Common myeloid progenitor, CD34-positive (primary cell): ENCODE measurements at regions not wholly inside any gene's neighbourhood (a gene's known extent, or its start where the extent isn't known, plus 50 kb on each side); places are given as distances from the start of the nearest gene placed in this dataset.

Experiments
- CTCF ChIA-PET: fragments of 350-600 bp; sonication (Branson Sonifier 250); formaldehyde crosslinking; loops from one replicate; lab custom pipeline; 2021; ENCODE audit warnings: antibody characterized with exemption; lab: Charles Lee
- POLR2A ChIA-PET: fragments of 350-600 bp; sonication (Branson Sonifier 250); formaldehyde crosslinking; loops from one replicate; lab custom pipeline; 2021; ENCODE audit warnings: antibody characterized with exemption; lab: Charles Lee
- DNase-seq, 3 donors: peaks; one replicate each; pipeline versions ENCODE4 v3.0.0 to v3.0.0-alpha.2; 2013
- H3K27ac ChIP-seq, 2 experiments: 1 replicate in 1 of 2; 2 replicates in 1 of 2; pipeline ENCODE4 v1.7.0; 2013; ENCODE audit warnings: inconsistent platforms in 2 of 2, low read length in 2 of 2, mild to moderate bottlenecking in 2 of 2, low read depth in 1 of 2, moderate library complexity in 1 of 2; ENCODE audit not compliant: severe bottlenecking in 2 of 2, insufficient read depth in 1 of 2, poor library complexity in 1 of 2
- H3K27me3 ChIP-seq, 5 experiments: replicated peaks in 2 of 5; 1 replicate in 3 of 5; 2 replicates in 2 of 5; pipeline versions ENCODE4 v1.6.1 to v1.7.0; 2013; ENCODE audit warnings: low read length in 4 of 5, mild to moderate bottlenecking in 2 of 5, moderate library complexity in 2 of 5, inconsistent platforms in 1 of 5; ENCODE audit not compliant: insufficient read depth in 5 of 5, control insufficient read depth in 4 of 5
- H3K36me3 ChIP-seq, 4 experiments: 1 replicate in 2 of 4; 2 replicates in 2 of 4; pipeline versions ENCODE4 v1.6.1 to v1.7.0; 2013; ENCODE audit warnings: low read length in 3 of 4, control low read depth in 1 of 4, mild to moderate bottlenecking in 1 of 4; ENCODE audit not compliant: control insufficient read depth in 4 of 4, insufficient read depth in 4 of 4
- H3K4me1 ChIP-seq, 4 experiments: 1 replicate in 3 of 4; 2 replicates in 1 of 4; pipeline versions ENCODE4 v1.6.1 to v1.7.1; 2013; ENCODE audit warnings: low read length in 3 of 4, mild to moderate bottlenecking in 3 of 4, control low read depth in 1 of 4, inconsistent platforms in 1 of 4, moderate library complexity in 1 of 4; ENCODE audit not compliant: control insufficient read depth in 4 of 4, insufficient read depth in 4 of 4; ENCODE audit errors: control extremely low read depth in 1 of 4
- H3K4me3 ChIP-seq, 7 experiments: 1 replicate in 4 of 7; 2 replicates in 3 of 7; pipeline versions ENCODE4 v1.5.1 to v1.7.0; 2013; ENCODE audit warnings: mild to moderate bottlenecking in 7 of 7, low read length in 6 of 7, moderate library complexity in 6 of 7, inconsistent platforms in 2 of 7, low read depth in 2 of 7, control low read depth in 1 of 7; ENCODE audit not compliant: insufficient read depth in 4 of 7, control insufficient read depth in 1 of 7; ENCODE audit errors: extremely low read depth in 1 of 7
- H3K9me3 ChIP-seq, 5 experiments: 1 replicate in 4 of 5; 2 replicates in 1 of 5; pipeline versions ENCODE4 v1.6.1 to v1.7.1; 2013; ENCODE audit warnings: low read length in 4 of 5, mild to moderate bottlenecking in 2 of 5, inconsistent platforms in 1 of 5, low read depth in 1 of 5, moderate library complexity in 1 of 5; ENCODE audit not compliant: control insufficient read depth in 4 of 5, insufficient read depth in 2 of 5; ENCODE audit errors: control extremely low read depth in 1 of 5
- WGBS: methylation state at CpG from one replicate; pipeline ENCODE4 v1.1.5; 2013; ENCODE audit not compliant: insufficient coverage; 5-methylcytosine and 5-hydroxymethylcytosine counted together

DNA sequence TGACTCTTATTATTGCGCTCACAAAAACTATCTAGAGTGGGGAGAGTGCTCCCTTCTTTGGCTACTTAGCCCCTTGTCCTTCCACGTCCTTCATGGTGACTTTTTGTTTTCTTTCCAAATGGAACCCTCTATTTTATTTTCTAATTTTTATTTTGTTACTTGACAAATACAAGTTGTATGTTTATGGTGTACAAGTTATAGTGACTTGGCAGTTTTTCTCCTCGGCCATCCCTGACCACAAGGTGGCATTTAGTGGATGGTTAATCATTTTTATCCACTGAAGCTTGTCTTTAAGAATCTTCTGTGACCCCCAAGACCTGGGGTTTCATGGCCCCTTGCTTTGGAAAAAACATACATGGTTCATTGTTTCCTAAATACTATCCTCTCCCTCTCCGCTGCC, 70.1 kb downstream of the NKX2-1 start:
- Histone ChIP-seq H3K36me3 (no peaks in the 10 kb centered on the region), H3K27me3 (peaks cover 0 to 29% (median 3%) of the 10 kb centered on the region in 5 experiments), H3K27ac (no peak overlapping the region), H3K4me1 (no peaks in the 10 kb centered on the region), H3K4me3 (no peak overlapping the region), H3K9me3 (no peaks in the 10 kb centered on the region)
- no peak for DNase-seq
- CTCF ChIA-PET = no interaction called here
- POLR2A ChIA-PET = no interaction called here
- WGBS = 53% methylated on average over 2 of the region's 4 CpGs

DNA sequence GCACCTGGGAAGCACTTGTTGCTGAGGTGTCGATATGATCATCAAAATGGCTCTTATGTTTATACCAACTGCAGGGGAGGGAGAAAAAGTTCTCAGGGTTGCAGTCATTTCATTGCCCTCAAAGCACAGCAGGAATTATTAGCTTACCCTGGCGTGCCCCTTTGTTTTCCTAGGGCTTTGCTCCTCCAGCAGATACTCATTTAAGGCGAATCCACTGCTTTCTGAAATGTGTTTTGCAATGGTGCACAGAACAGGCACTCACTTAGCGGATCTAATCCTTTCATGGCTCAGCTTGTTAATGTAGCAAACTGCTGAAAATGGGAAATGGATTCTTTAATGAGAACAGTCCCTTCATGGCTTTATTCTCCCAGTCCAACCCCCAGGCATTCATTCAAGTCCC, 76.7 kb downstream of the NKX2-1 start:
- no peaks in the 10 kb centered on the region for H3K4me1 ChIP-seq
- H3K27ac ChIP-seq = no peak overlapping the region
- H3K9me3 ChIP-seq = no peaks in the 10 kb centered on the region
- H3K4me3 ChIP-seq = no peak overlapping the region
- CTCF ChIA-PET = interaction anchor here (0.6 kb wide), 1 partner anchor 13 kb away, joined by 3 read pairs; no protein-coding TSS in a partner anchor
- no peak for DNase-seq
- no peaks in the 10 kb centered on the region for H3K36me3 ChIP-seq
- H3K27me3 ChIP-seq = peaks cover 0 to 36% (median 2%) of the 10 kb centered on the region in 5 experiments
- WGBS = 66% methylated on average over 4 of the region's 4 CpGs
- POLR2A ChIA-PET = no interaction called here

DNA sequence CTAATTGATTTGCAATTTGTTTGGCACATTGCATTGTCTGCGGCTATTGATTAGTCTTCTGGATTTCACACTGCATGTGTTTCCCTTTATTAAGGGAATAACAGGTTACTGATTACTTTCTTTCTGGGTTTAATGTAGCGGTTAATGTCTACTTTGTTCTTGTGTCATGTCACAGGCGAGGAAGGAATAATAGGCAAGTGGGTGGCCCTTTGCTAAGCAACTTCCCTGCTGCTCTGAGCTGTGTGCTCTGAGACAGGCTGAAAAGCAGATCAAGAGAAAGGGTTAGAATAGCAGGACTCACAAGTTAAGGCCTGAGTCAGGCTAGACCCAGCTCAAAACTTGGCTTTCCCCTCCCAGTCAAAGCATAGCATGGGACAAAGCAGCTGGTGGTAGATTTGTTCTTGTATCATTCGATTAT, 77.2 kb downstream of the NKX2-1 start:
- CTCF ChIA-PET = no interaction called here
- Histone ChIP-seq H3K4me3 (no peak overlapping the region), H3K27me3 (peaks cover 0 to 36% (median 2%) of the 10 kb centered on the region in 5 experiments), H3K9me3 (no peaks in the 10 kb centered on the region), H3K4me1 (no peaks in the 10 kb centered on the region), H3K36me3 (no peaks in the 10 kb centered on the region), H3K27ac (no peak overlapping the region)
- no peak for DNase-seq
- WGBS = 67% methylated on average over 4 of the region's 4 CpGs
- POLR2A ChIA-PET = no interaction called here

DNA sequence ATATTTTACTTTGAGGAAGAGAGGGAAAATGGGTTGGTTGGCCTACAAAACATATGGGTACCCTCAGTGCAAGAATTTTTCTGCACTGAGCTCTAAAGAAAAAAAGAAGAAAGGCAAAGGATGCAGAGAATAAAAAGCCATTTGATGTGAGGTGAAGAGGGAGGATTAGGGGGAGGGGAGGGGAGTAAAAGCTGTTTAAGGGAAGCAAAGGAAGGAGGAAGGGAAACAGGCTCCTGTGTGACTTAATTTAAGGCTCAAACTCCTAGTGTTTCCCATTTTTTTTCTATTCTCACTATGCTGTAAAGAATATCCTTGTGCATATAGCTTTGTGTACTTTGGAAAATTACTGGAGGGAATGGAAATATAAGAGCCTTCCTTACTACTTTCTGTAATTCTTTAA, 78.7 kb downstream of the NKX2-1 start:
- POLR2A ChIA-PET = no interaction called here
- CTCF ChIA-PET = interaction anchor here (1.3 kb wide), 1 partner anchor 11 kb away, joined by 3 read pairs; no protein-coding TSS in a partner anchor
- Histone ChIP-seq H3K4me1 (no peaks in the 10 kb centered on the region), H3K9me3 (no peaks in the 10 kb centered on the region), H3K27me3 (peaks cover 0 to 32% (median 2%) of the 10 kb centered on the region in 5 experiments), H3K27ac (no peak overlapping the region), H3K36me3 (no peaks in the 10 kb centered on the region), H3K4me3 (no peak overlapping the region)
- DNase-seq = no peak

DNA sequence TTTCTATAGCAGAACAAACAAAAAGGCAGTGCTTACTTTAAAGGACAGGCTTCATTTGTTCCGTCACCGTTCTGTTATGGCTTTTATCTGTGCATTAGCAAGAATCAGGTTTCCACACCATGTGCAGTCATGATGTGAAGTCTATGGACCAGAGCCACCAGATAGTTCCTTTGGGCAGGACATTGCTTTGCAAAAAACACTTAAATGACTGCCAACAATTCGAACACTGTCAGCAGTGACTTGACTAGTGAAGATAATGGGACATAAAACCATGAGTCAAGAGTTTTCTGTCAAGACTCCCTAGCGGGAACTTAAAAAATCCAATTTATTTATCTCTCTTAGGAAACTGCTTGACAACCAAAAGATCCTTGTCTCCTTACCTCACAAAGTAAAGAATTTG, 80.3 kb downstream of the NKX2-1 start:
- peaks cover 0 to 30% (median 2%) of the 10 kb centered on the region in 5 experiments for H3K27me3 ChIP-seq
- DNase-seq = no peak
- POLR2A ChIA-PET = no interaction called here
- H3K9me3 ChIP-seq = no peaks in the 10 kb centered on the region
- WGBS = 79% methylated on average over 4 of the region's 4 CpGs
- H3K4me3 ChIP-seq = no peak overlapping the region
- H3K4me1 ChIP-seq = no peaks in the 10 kb centered on the region
- H3K27ac ChIP-seq = no peak overlapping the region
- CTCF ChIA-PET = no interaction called here
- no peaks in the 10 kb centered on the region for H3K36me3 ChIP-seq

DNA sequence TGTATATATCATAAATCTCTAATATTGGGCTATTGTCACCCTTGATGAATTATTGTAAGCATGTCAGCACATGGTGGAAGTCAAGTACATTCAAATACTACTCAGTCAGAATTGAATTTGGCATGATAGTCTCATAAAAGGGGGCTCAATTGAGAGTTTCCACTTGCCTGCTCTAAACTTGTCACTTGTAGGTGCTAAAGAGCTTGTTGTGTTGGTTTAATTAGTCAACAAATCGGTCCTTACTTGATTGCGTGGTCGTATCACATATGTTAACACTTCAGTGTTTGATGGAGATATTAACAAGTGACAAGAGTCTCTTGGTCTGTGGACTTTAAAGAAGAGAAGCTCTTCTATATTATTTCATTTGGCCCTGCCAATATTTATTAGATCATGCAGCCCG, 81.1 kb downstream of the NKX2-1 start:
- CTCF ChIA-PET = interaction anchor here (1.2 kb wide), 1 partner anchor 11 kb away, joined by 3 read pairs; no protein-coding TSS in a partner anchor
- H3K4me3 ChIP-seq = no peak overlapping the region
- POLR2A ChIA-PET = no interaction called here
- H3K27me3 ChIP-seq = peaks cover 0 to 30% (median 2%) of the 10 kb centered on the region in 5 experiments
- WGBS = 100% methylated on average over 1 of the region's 4 CpGs
- H3K4me1 ChIP-seq = no peaks in the 10 kb centered on the region
- DNase-seq = no peak
- H3K27ac ChIP-seq = no peak overlapping the region
- no peaks in the 10 kb centered on the region for H3K9me3 ChIP-seq
- H3K36me3 ChIP-seq = no peaks in the 10 kb centered on the region

DNA sequence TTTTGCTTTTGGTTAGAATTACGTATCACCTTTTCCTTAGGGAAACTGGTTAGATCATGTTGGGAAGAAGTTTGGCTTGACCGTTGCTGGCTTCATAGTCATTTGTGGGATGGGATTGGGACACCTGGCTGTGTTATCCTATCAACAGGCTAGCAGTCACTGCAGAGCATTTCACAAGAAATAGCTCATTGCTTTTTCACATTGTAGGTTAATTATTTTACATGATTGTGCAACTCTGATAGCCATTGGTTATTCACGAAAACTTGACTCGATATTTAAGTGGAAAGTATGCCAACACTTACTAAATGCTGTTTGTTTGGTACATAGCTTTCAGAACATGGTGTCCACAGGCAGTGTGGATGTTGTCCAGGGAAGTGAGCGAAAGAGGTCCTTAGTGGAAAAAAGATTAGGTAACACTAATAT, 89.4 kb downstream of the NKX2-1 start:
- WGBS = 77% methylated on average over 3 of the region's 5 CpGs

More for the DNA sequence above, 89.4 kb downstream of the NKX2-1 start:
- Histone ChIP-seq H3K36me3 (no peaks in the 10 kb centered on the region), H3K27ac (no peak overlapping the region), H3K27me3 (peaks cover 0 to 3% (median 0%) of the 10 kb centered on the region in 5 experiments), H3K9me3 (no peaks in the 10 kb centered on the region), H3K4me3 (no peak overlapping the region), H3K4me1 (no peaks in the 10 kb centered on the region)
- ChIA-PET POLR2A (no interaction called here), CTCF (interaction anchor here (1.4 kb wide), 1 partner anchor 11 kb away, joined by 3 read pairs; no protein-coding TSS in a partner anchor)
- DNase-seq = no peak
